Common myeloid progenitor, CD34-positive (primary cell): ENCODE measurements at regions not wholly inside any gene's neighbourhood (a gene's known extent, or its start where the extent isn't known, plus 50 kb on each side); places are given as distances from the start of the nearest gene placed in this dataset.

Experiments used
- CTCF ChIA-PET: fragments of 350-600 bp; sonication (Branson Sonifier 250); formaldehyde crosslinking; loops from one replicate; lab custom pipeline; 2021; ENCODE audit warnings: antibody characterized with exemption; lab: Charles Lee
- POLR2A ChIA-PET: fragments of 350-600 bp; sonication (Branson Sonifier 250); formaldehyde crosslinking; loops from one replicate; lab custom pipeline; 2021; ENCODE audit warnings: antibody characterized with exemption; lab: Charles Lee
- DNase-seq, 3 donors: peaks; one replicate each; pipeline versions ENCODE4 v3.0.0 to v3.0.0-alpha.2; 2013
- H3K27ac ChIP-seq, 2 experiments: 1 replicate in 1 of 2; 2 replicates in 1 of 2; pipeline ENCODE4 v1.7.0; 2013; ENCODE audit warnings: inconsistent platforms in 2 of 2, low read length in 2 of 2, mild to moderate bottlenecking in 2 of 2, low read depth in 1 of 2, moderate library complexity in 1 of 2; ENCODE audit not compliant: severe bottlenecking in 2 of 2, insufficient read depth in 1 of 2, poor library complexity in 1 of 2
- H3K27me3 ChIP-seq, 5 experiments: replicated peaks in 2 of 5; 1 replicate in 3 of 5; 2 replicates in 2 of 5; pipeline versions ENCODE4 v1.6.1 to v1.7.0; 2013; ENCODE audit warnings: low read length in 4 of 5, mild to moderate bottlenecking in 2 of 5, moderate library complexity in 2 of 5, inconsistent platforms in 1 of 5; ENCODE audit not compliant: insufficient read depth in 5 of 5, control insufficient read depth in 4 of 5
- H3K36me3 ChIP-seq, 4 experiments: 1 replicate in 2 of 4; 2 replicates in 2 of 4; pipeline versions ENCODE4 v1.6.1 to v1.7.0; 2013; ENCODE audit warnings: low read length in 3 of 4, control low read depth in 1 of 4, mild to moderate bottlenecking in 1 of 4; ENCODE audit not compliant: control insufficient read depth in 4 of 4, insufficient read depth in 4 of 4
- H3K4me1 ChIP-seq, 4 experiments: 1 replicate in 3 of 4; 2 replicates in 1 of 4; pipeline versions ENCODE4 v1.6.1 to v1.7.1; 2013; ENCODE audit warnings: low read length in 3 of 4, mild to moderate bottlenecking in 3 of 4, control low read depth in 1 of 4, inconsistent platforms in 1 of 4, moderate library complexity in 1 of 4; ENCODE audit not compliant: control insufficient read depth in 4 of 4, insufficient read depth in 4 of 4; ENCODE audit errors: control extremely low read depth in 1 of 4
- H3K4me3 ChIP-seq, 7 experiments: 1 replicate in 4 of 7; 2 replicates in 3 of 7; pipeline versions ENCODE4 v1.5.1 to v1.7.0; 2013; ENCODE audit warnings: mild to moderate bottlenecking in 7 of 7, low read length in 6 of 7, moderate library complexity in 6 of 7, inconsistent platforms in 2 of 7, low read depth in 2 of 7, control low read depth in 1 of 7; ENCODE audit not compliant: insufficient read depth in 4 of 7, control insufficient read depth in 1 of 7; ENCODE audit errors: extremely low read depth in 1 of 7
- H3K9me3 ChIP-seq, 5 experiments: 1 replicate in 4 of 5; 2 replicates in 1 of 5; pipeline versions ENCODE4 v1.6.1 to v1.7.1; 2013; ENCODE audit warnings: low read length in 4 of 5, mild to moderate bottlenecking in 2 of 5, inconsistent platforms in 1 of 5, low read depth in 1 of 5, moderate library complexity in 1 of 5; ENCODE audit not compliant: control insufficient read depth in 4 of 5, insufficient read depth in 2 of 5; ENCODE audit errors: control extremely low read depth in 1 of 5
- WGBS: methylation state at CpG from one replicate; pipeline ENCODE4 v1.1.5; 2013; ENCODE audit not compliant: insufficient coverage; 5-methylcytosine and 5-hydroxymethylcytosine counted together

GRCh38 chr6:159389695-159390094 lies 220.5 kb downstream of the FNDC1 start:
- no peak overlapping the region for H3K4me3 ChIP-seq
- H3K9me3 ChIP-seq = peaks cover 0 to 10% (median 5%) of the 10 kb centered on the region in 5 experiments
- H3K36me3 ChIP-seq = no peaks in the 10 kb centered on the region
- no peak for DNase-seq
- 81% methylated on average over 2 of the region's 3 CpGs for WGBS
- peaks cover 0 to 8% (median 5%) of the 10 kb centered on the region in 5 experiments for H3K27me3 ChIP-seq
- ChIA-PET CTCF (no interaction called here), POLR2A (interaction anchor here (0.8 kb wide), 1 partner anchor 21 kb away, joined by 3 read pairs; no protein-coding TSS in a partner anchor)
- no peaks in the 10 kb centered on the region for H3K4me1 ChIP-seq
- no peak overlapping the region for H3K27ac ChIP-seq

GRCh38 chr6:159380114-159380513 lies 210.9 kb downstream of the FNDC1 start:
- Histone ChIP-seq H3K36me3 (no peaks in the 10 kb centered on the region), H3K4me1 (no peaks in the 10 kb centered on the region), H3K4me3 (no peak overlapping the region), H3K27me3 (peaks cover 0 to 3% (median 0%) of the 10 kb centered on the region in 5 experiments), H3K27ac (no peak overlapping the region), H3K9me3 (peaks cover 0 to 4% (median 1%) of the 10 kb centered on the region in 5 experiments)
- ChIA-PET POLR2A (no interaction called here), CTCF (no interaction called here)
- no peak for DNase-seq
- 100% methylated on average over 1 of the region's 1 CpG for WGBS

- H3K27me3 ChIP-seq = peaks cover 0 to 3% (median 0%) of the 10 kb centered on the region in 5 experiments
- 93% methylated on average over 5 of the region's 10 CpGs for WGBS
- H3K36me3 ChIP-seq = no peaks in the 10 kb centered on the region
- ChIA-PET CTCF (no interaction called here), POLR2A (no interaction called here)
- peaks cover 0 to 1% (median 0%) of the 10 kb centered on the region in 5 experiments for H3K9me3 ChIP-seq
- H3K4me3 ChIP-seq = no peak overlapping the region
- no peak for DNase-seq
- no peak overlapping the region for H3K27ac ChIP-seq
- no peaks in the 10 kb centered on the region for H3K4me1 ChIP-seq
These were observed 209.5 kb downstream of the FNDC1 start for GRCh38 chr6:159378411-159379328.

- 87% methylated on average over 8 of the region's 9 CpGs for WGBS
- DNase-seq = no peak
- CTCF ChIA-PET = no interaction called here
These were observed 207.4 kb downstream of the FNDC1 start for GRCh38 chr6:159376516-159377158.

GRCh38 chr6:159375014-159375413 lies 205.8 kb downstream of the FNDC1 start:
- no peaks in the 10 kb centered on the region for H3K4me1 ChIP-seq
- H3K4me3 ChIP-seq = no peak overlapping the region
- WGBS = 94% methylated on average over 19 of the region's 19 CpGs
- POLR2A ChIA-PET = no interaction called here
- H3K9me3 ChIP-seq = peaks cover 0 to 6% (median 0%) of the 10 kb centered on the region in 5 experiments
- no peak overlapping the region for H3K27ac ChIP-seq
- DNase-seq = no peak
- CTCF ChIA-PET = no interaction called here
- H3K36me3 ChIP-seq = no peaks in the 10 kb centered on the region
- H3K27me3 ChIP-seq = no peaks in the 10 kb centered on the region

More at GRCh38 chr6:159376516-159377158, 207.4 kb downstream of the FNDC1 start:
- Histone ChIP-seq H3K36me3 (no peaks in the 10 kb centered on the region), H3K4me1 (no peaks in the 10 kb centered on the region), H3K9me3 (peaks cover 0 to 2% (median 0%) of the 10 kb centered on the region in 5 experiments), H3K27me3 (peaks cover 0 to 3% (median 0%) of the 10 kb centered on the region in 5 experiments), H3K27ac (no peak overlapping the region), H3K4me3 (no peak overlapping the region)
- POLR2A ChIA-PET = no interaction called here

GRCh38 chr6:159373670-159374069 lies 204.5 kb downstream of the FNDC1 start:
- 90% methylated on average over 5 of the region's 6 CpGs for WGBS
- Histone ChIP-seq H3K27ac (no peak overlapping the region), H3K36me3 (no peaks in the 10 kb centered on the region), H3K4me3 (no peak overlapping the region), H3K9me3 (peaks cover 0 to 11% (median 4%) of the 10 kb centered on the region in 5 experiments), H3K4me1 (no peaks in the 10 kb centered on the region), H3K27me3 (no peaks in the 10 kb centered on the region)
- ChIA-PET CTCF (no interaction called here), POLR2A (no interaction called here)
- DNase-seq = no peak

- Histone ChIP-seq H3K4me3 (no peak overlapping the region), H3K9me3 (peaks cover 0 to 11% (median 8%) of the 10 kb centered on the region in 5 experiments), H3K27me3 (no peaks in the 10 kb centered on the region), H3K36me3 (no peaks in the 10 kb centered on the region), H3K27ac (no peak overlapping the region), H3K4me1 (no peaks in the 10 kb centered on the region)
- ChIA-PET POLR2A (no interaction called here), CTCF (no interaction called here)
- WGBS = 94% methylated on average over 2 of the region's 2 CpGs
- DNase-seq = no peak
These were observed 203.1 kb downstream of the FNDC1 start for GRCh38 chr6:159372333-159372732.
